Right lung (tissue), 2 donors: ENCODE measurements at regions not wholly inside any gene's neighbourhood (a gene's known extent, or its start where the extent isn't known, plus 50 kb on each side); places are given as distances from the start of the nearest gene placed in this dataset.
A peak's percentile ranks its signal among the peaks of the same experiment; 100 is the strongest.
"Not testable (repeated sequence)": the region's sequence is repeated elsewhere in the genome, so short reads cannot be mapped to it uniquely, and the experiment has no call there.

ENCODE experiments used
- DNase-seq, 2 donors: peaks; one replicate each; pipeline ENCODE4 v3.0.0-alpha.2; 2013

GRCh38 chr6:153553627-153554026, 422.5 kb upstream of the RGS17 start:
- DNase-seq = no peak

- DNase-seq = no peak
These were observed 408.5 kb upstream of the RGS17 start for GRCh38 chr6:153539602-153540001.

GRCh38 chr6:153538491-153538890, 407.4 kb upstream of the RGS17 start:
- DNase-seq = no peak

- no peak for DNase-seq
These were observed 406.3 kb upstream of the RGS17 start for GRCh38 chr6:153537422-153537821.

- DNase-seq = no peak
These were observed 395.4 kb upstream of the RGS17 start for GRCh38 chr6:153526479-153526878.

GRCh38 chr6:153525998-153526397, 394.9 kb upstream of the RGS17 start:
- no peak for DNase-seq

- no peak for DNase-seq
These were observed 392.3 kb upstream of the RGS17 start for GRCh38 chr6:153523390-153523789.

- peak in 1 of 2 donors; percentile 6 for DNase-seq
These were observed 380.9 kb upstream of the RGS17 start for GRCh38 chr6:153511896-153512496.

- DNase-seq = no peak
These were observed 372.7 kb upstream of the RGS17 start for GRCh38 chr6:153503810-153504209.

- DNase-seq = no peak
These were observed 362.4 kb upstream of the RGS17 start for GRCh38 chr6:153493501-153493900.

- no peak for DNase-seq
These were observed 358.4 kb upstream of the RGS17 start for GRCh38 chr6:153489479-153489878.

- DNase-seq = no peak
These were observed 357.2 kb upstream of the RGS17 start for GRCh38 chr6:153488267-153488666.

GRCh38 chr6:153485072-153485471, 354.0 kb upstream of the RGS17 start:
- no peak for DNase-seq

GRCh38 chr6:153484056-153484455, 353.0 kb upstream of the RGS17 start:
- no peak for DNase-seq

- DNase-seq = no peak
These were observed 345.2 kb upstream of the RGS17 start for GRCh38 chr6:153476243-153476642.

GRCh38 chr6:153465050-153465449, 334.0 kb upstream of the RGS17 start:
- DNase-seq = no peak

GRCh38 chr6:153449279-153449678, 318.2 kb upstream of the RGS17 start:
- DNase-seq = no peak

- not testable (repeated sequence) for DNase-seq
These were observed 311.7 kb upstream of the RGS17 start for GRCh38 chr6:153442749-153443148.

GRCh38 chr6:153442096-153442495, 311.0 kb upstream of the RGS17 start:
- no peak for DNase-seq

- DNase-seq = no peak
These were observed 306.1 kb upstream of the RGS17 start for GRCh38 chr6:153437193-153437592.

- DNase-seq = no peak
These were observed 305.3 kb upstream of the RGS17 start for GRCh38 chr6:153436351-153436750.

- DNase-seq = no peak
These were observed 304.7 kb upstream of the RGS17 start for GRCh38 chr6:153435787-153436186.

GRCh38 chr6:153425536-153425935, 294.5 kb upstream of the RGS17 start:
- DNase-seq = no peak

- no peak for DNase-seq
These were observed 293.8 kb upstream of the RGS17 start for GRCh38 chr6:153424719-153425400.
